ENCODE measurements at regions not wholly inside any gene's neighbourhood (a gene's known extent, or its start where the extent isn't known, plus 50 kb on each side); places are given as distances from the start of the nearest gene placed in this dataset.

DNA sequence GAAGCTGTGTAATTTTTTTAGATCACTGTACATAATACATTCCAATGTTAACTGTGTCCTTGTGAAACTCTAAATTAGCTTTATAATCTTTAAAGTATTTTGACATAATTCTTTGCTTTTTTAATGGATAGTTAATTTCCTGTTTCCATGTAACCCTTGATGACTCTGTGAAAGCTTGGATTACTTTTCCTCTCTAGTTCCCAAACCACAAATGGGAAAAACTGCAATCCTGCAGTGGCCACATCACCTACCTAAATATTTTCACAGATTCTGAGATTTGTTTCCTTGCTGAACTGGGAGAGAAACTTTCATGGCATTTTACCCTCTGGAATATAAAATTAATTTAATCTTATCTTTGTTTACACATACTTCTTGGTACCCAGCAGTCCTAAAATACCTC lies 161.6 kb upstream of the CCDC68 start:
- no peak for TF ChIP-seq CTCF (IDR thresholded peaks at IDR 0.05)
- no peak for TF ChIP-seq POLR2A (IDR thresholded peaks at IDR 0.05)

All from prostate gland (tissue), 2 donors.